ENCODE measurements at regions not wholly inside any gene's neighbourhood (a gene's known extent, or its start where the extent isn't known, plus 50 kb on each side); places are given as distances from the start of the nearest gene placed in this dataset.

- H3K4me3 ChIP-seq (ENCODE audit: low read length): no peak overlapping the region
- TF ChIP-seq CTCF (IDR thresholded peaks at IDR 0.05; ENCODE audit: insufficient read depth, low read depth, low read length, missing control alignments): no peak
- DNase-seq (ENCODE audit: low read depth): no peak
These were observed 257.2 kb upstream of the THUMPD2 start for GRCh38 chr2:40036241-40036640.

DNA sequence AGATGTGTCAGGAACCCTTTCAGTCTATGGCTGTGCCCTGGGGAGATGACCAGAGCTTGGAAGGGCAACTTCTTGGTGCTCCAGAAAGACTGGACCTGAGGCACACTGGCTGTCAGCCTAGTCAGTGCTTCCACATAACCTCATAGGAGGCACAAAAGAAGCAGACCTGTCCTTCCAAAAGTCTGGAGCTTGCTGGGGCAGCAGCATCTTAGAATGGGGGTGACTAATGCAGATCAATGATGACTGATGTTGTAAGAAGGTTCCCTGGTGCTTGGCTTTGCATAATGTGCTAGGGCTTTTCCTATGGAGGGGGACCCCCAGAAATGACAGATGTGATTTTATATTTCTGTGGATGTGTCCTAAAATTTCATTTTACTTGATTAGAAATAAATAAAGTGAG is 255.7 kb upstream of the THUMPD2 start:
- no peak overlapping the region for H3K4me3 ChIP-seq (ENCODE audit: low read length)
- peak; percentile 35 for DNase-seq (ENCODE audit: low read depth)
- no peak for TF ChIP-seq CTCF (IDR thresholded peaks at IDR 0.05; ENCODE audit: insufficient read depth, low read depth, low read length, missing control alignments)

GRCh38 chr2:40034198-40034597 is 255.1 kb upstream of the THUMPD2 start:
- peak; percentile 82 for DNase-seq (ENCODE audit: low read depth)
- no peak overlapping the region for H3K4me3 ChIP-seq (ENCODE audit: low read length)
- TF ChIP-seq CTCF (IDR thresholded peaks at IDR 0.05; ENCODE audit: insufficient read depth, low read depth, low read length, missing control alignments): no peak

- peak; percentile 13 for DNase-seq (ENCODE audit: low read depth)
- no peak overlapping the region for H3K4me3 ChIP-seq (ENCODE audit: low read length)
- TF ChIP-seq CTCF (IDR thresholded peaks at IDR 0.05; ENCODE audit: insufficient read depth, low read depth, low read length, missing control alignments): no peak
These were observed 254.7 kb upstream of the THUMPD2 start for GRCh38 chr2:40033781-40034180.

DNA sequence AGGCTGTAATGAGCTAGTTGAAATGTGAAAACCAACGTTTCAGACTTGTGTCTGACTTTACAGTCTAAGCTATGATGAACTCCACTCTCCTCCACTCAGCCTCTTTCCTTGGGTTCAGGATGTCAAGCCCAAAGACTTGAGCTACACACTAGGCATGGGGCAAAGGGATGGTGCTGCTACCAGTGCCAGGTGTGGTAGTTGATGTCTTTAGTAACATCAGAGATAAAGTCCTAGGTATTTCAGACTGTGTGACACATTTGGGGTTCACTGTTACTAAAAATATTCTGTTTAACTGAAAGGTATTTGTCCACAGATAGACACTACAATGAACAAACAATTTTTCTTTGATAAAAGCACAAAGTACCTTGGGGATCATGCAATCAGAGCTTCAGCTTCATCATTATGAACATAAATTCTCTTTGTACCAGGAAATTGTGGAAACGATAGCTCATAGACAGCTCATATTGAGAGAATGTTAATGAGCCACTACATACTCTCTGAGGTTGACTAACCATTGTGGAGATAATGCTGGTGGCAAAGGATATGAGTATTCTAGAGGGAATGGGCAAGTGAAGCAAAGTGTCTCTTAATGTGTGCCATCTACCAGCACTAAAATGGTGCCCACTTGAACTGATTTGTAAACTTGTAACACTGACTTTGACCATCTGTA is 253.7 kb upstream of the THUMPD2 start:
- TF ChIP-seq CTCF (IDR thresholded peaks at IDR 0.05; ENCODE audit: insufficient read depth, low read depth, low read length, missing control alignments): no peak
- H3K4me3 ChIP-seq (ENCODE audit: low read length): no peak overlapping the region
- DNase-seq (ENCODE audit: low read depth): peak; percentile 88

DNA sequence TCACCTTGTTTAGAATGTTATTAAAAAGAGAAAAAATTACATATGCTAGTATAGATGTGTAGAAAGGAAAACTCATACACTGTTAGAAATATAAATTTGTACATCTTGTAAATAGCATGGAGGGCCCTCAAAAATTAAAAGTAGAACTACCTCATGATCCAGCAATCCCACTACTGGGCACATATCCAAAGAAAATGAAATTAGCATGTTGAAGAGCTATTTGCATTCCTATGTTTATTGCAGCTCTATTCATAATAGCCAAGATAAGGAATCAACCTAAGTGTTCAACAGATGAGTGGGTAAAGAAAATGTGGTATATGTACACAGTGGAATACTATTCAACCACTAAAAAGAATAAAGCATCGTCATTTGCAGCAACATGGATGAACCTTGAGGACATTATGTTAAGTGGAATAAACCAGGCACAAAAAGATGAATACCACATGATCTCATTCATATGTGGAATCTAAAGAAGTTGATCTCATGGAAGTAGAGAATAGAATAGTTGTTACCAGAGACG is 251.5 kb upstream of the THUMPD2 start:
- no peak for TF ChIP-seq CTCF (IDR thresholded peaks at IDR 0.05; ENCODE audit: insufficient read depth, low read depth, low read length, missing control alignments)
- no peak overlapping the region for H3K4me3 ChIP-seq (ENCODE audit: low read length)
- no peak for DNase-seq (ENCODE audit: low read depth)
